ENCODE measurements at regions not wholly inside any gene's neighbourhood (a gene's known extent, or its start where the extent isn't known, plus 50 kb on each side); places are given as distances from the start of the nearest gene placed in this dataset.

GRCh38 chr5:143592648-143593047 is 189.2 kb upstream of the NR3C1 start:
- TF ChIP-seq POLR2AphosphoS5 (IDR thresholded peaks at IDR 0.05; ENCODE audit: low read depth, low read length): no peak
- TF ChIP-seq CTCF (IDR thresholded peaks at IDR 0.05): no peak
- TF ChIP-seq REST (IDR thresholded peaks at IDR 0.05; ENCODE audit: insufficient read depth in 1 of 2, low read depth in 2 of 2, low read length in 1 of 2): no peak
- TF ChIP-seq SIN3A (IDR thresholded peaks at IDR 0.05; ENCODE audit: borderline replicate concordance, insufficient read depth, low read depth, low read length): no peak
- TF ChIP-seq TCF7L2 (IDR thresholded peaks at IDR 0.05; ENCODE audit: low read depth, low read length): no peak
